ENCODE measurements at regions not wholly inside any gene's neighbourhood (a gene's known extent, or its start where the extent isn't known, plus 50 kb on each side); places are given as distances from the start of the nearest gene placed in this dataset.
"Not testable (repeated sequence)": the region's sequence is repeated elsewhere in the genome, so short reads cannot be mapped to it uniquely, and the experiment has no call there.

DNA sequence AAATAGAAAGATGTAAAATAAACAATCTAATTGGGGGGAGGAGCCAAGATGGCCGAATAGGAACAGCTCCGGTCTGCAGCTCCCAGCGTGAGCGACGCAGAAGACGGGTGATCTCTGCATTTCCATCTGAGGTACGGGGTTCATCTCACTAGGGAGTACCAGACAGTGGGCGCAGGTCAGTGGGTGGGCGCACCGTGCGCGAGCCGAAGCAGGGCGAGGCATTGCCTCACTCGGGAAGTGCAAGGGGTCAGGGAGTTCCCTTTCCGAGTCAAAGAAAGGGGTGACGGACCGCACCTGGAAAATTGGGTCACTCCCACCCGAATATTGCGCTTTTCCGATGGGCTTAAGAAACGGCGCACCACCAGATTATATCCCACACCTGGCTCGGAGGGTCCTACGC lies 515.4 kb downstream of the PID1 start:
- TF ChIP-seq, protein P1, sequence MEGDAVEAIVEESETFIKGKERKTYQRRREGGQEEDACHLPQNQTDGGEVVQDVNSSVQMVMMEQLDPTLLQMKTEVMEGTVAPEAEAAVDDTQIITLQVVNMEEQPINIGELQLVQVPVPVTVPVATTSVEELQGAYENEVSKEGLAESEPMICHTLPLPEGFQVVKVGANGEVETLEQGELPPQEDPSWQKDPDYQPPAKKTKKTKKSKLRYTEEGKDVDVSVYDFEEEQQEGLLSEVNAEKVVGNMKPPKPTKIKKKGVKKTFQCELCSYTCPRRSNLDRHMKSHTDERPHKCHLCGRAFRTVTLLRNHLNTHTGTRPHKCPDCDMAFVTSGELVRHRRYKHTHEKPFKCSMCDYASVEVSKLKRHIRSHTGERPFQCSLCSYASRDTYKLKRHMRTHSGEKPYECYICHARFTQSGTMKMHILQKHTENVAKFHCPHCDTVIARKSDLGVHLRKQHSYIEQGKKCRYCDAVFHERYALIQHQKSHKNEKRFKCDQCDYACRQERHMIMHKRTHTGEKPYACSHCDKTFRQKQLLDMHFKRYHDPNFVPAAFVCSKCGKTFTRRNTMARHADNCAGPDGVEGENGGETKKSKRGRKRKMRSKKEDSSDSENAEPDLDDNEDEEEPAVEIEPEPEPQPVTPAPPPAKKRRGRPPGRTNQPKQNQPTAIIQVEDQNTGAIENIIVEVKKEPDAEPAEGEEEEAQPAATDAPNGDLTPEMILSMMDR (conservative IDR thresholded peaks at IDR 0.05; ENCODE audit: low read depth, low read length): not testable (repeated sequence)
- not testable (repeated sequence) for TF ChIP-seq EZH2phosphoT487 (IDR thresholded peaks at IDR 0.05; ENCODE audit: borderline replicate concordance, low read length)
